Lower leg skin (tissue), 4 donors: ENCODE measurements at regions not wholly inside any gene's neighbourhood (a gene's known extent, or its start where the extent isn't known, plus 50 kb on each side); places are given as distances from the start of the nearest gene placed in this dataset.
"Not testable (repeated sequence)": the region's sequence is repeated elsewhere in the genome, so short reads cannot be mapped to it uniquely, and the experiment has no call there.

Experiments used
- DNase-seq, 2 donors: peaks; one replicate each; pipeline ENCODE4 v3.0.0-alpha.2; 2019; ENCODE audit warnings: low spot score in 2 of 2
- H3K4me3 ChIP-seq: fragments of 200-600 bp; sonication (generic); 2 replicates; pipeline ENCODE4 v1.5.1; 2017; ENCODE audit warnings: mild to moderate bottlenecking, low read depth; ENCODE audit not compliant: poor library complexity, severe bottlenecking
- POLR2A ChIP-seq, 2 donors: fragments of 450-650 bp; IDR thresholded peaks; one replicate each; pipeline ENCODE4 v1.6.1; 2016 to 2017; ENCODE audit warnings: antibody characterized with exemption in 2 of 2, mild to moderate bottlenecking in 1 of 2, moderate library complexity in 1 of 2
- WGBS, 2 donors: methylation state at CpG; one replicate each; pipeline ENCODE4 v1.1.5; 2018; 5-methylcytosine and 5-hydroxymethylcytosine counted together
- intact Hi-C: fragments of 100-400 bp; cut with DNase I; formaldehyde crosslinking; loops from one replicate; pipeline ENCODE4 v1.15.0; 2023; ENCODE audit warnings: low total_unique reads
- TF ChIP-seq, protein P1 (sequence below), 3 donors: fragments of 450-650 bp; IDR thresholded peaks; one replicate each; pipeline ENCODE4 v1.5.1; 2016; ENCODE audit warnings: antibody characterized with exemption in 3 of 3, mild to moderate bottlenecking in 3 of 3, moderate library complexity in 2 of 3

- H3K4me3 ChIP-seq = no peak overlapping the region
- TF ChIP-seq, protein P1, sequence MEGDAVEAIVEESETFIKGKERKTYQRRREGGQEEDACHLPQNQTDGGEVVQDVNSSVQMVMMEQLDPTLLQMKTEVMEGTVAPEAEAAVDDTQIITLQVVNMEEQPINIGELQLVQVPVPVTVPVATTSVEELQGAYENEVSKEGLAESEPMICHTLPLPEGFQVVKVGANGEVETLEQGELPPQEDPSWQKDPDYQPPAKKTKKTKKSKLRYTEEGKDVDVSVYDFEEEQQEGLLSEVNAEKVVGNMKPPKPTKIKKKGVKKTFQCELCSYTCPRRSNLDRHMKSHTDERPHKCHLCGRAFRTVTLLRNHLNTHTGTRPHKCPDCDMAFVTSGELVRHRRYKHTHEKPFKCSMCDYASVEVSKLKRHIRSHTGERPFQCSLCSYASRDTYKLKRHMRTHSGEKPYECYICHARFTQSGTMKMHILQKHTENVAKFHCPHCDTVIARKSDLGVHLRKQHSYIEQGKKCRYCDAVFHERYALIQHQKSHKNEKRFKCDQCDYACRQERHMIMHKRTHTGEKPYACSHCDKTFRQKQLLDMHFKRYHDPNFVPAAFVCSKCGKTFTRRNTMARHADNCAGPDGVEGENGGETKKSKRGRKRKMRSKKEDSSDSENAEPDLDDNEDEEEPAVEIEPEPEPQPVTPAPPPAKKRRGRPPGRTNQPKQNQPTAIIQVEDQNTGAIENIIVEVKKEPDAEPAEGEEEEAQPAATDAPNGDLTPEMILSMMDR (IDR thresholded peaks at IDR 0.05) = no peak
- TF ChIP-seq POLR2A (IDR thresholded peaks at IDR 0.05) = no peak
- 35 to 50% methylated on average over 1 of the region's 1 CpG for WGBS, 2 donors
- no peak for DNase-seq
- intact Hi-C loops = no loop called here
These were observed 170.6 kb upstream of the CCDC196 start for GRCh38 chr14:66315548-66315947.

DNA sequence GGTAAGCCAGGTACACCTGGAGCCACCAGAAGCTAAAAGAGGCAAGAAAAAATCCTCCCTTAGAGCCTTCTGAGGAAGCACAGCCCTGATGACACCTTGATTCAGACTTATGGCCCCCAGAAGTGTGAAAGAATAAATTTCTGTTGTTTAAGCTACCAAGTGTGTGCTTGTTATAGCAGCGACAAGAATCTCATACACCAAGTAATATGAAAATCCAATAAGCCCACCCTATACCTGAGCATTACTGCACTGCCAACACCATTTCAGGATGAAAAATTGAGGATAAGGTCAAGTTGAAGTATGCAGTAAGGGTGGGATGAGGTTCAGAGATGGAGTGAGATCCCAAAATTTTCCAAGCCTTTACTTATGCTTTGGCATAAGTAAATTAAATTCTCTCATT, 163.6 kb upstream of the CCDC196 start:
- H3K4me3 ChIP-seq = no peak overlapping the region
- intact Hi-C loops = no loop called here
- no peak for TF ChIP-seq POLR2A (IDR thresholded peaks at IDR 0.05)
- TF ChIP-seq, protein P1 (IDR thresholded peaks at IDR 0.05) = no peak
- WGBS, 2 donors = 88 to 94% methylated on average over 1 of the region's 1 CpG
- no peak for DNase-seq

- DNase-seq = no peak
- WGBS, 2 donors = 80 to 83% methylated on average over 4 of the region's 4 CpGs
- no peak overlapping the region for H3K4me3 ChIP-seq
- intact Hi-C loops = no loop called here
- TF ChIP-seq POLR2A (IDR thresholded peaks at IDR 0.05) = no peak
- TF ChIP-seq, protein P1 (IDR thresholded peaks at IDR 0.05) = no peak
These were observed 155.9 kb upstream of the CCDC196 start for GRCh38 chr14:66330228-66330627.

GRCh38 chr14:66330916-66331315, 155.3 kb upstream of the CCDC196 start:
- no peak overlapping the region for H3K4me3 ChIP-seq
- intact Hi-C loops = no loop called here
- TF ChIP-seq, protein P1 (IDR thresholded peaks at IDR 0.05) = no peak
- TF ChIP-seq POLR2A (IDR thresholded peaks at IDR 0.05) = no peak
- no peak for DNase-seq

DNA sequence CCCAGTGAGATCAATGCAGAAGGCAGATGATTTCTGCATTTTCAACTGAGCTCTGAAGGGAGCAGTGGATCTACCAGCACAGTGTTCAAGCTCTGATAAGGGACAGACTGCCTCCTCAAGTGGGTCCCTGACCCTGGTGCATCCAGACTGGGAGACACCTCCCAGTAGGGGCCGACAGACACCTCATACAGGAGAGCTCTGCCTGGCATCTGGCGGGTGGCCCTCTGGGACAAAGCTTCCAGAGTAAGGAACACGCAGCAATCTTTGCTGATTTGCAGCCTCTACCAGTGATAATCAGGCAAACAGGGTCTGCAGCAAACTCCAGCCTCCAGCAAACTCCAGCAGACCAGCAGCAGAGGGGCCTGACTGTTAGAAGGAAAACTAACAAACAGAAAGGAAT, 152.9 kb upstream of the CCDC196 start:
- H3K4me3 ChIP-seq, DNase-seq, intact Hi-C loops: not testable (repeated sequence)
- 87 to 93% methylated on average over 3 of the region's 3 CpGs for WGBS, 2 donors

DNA sequence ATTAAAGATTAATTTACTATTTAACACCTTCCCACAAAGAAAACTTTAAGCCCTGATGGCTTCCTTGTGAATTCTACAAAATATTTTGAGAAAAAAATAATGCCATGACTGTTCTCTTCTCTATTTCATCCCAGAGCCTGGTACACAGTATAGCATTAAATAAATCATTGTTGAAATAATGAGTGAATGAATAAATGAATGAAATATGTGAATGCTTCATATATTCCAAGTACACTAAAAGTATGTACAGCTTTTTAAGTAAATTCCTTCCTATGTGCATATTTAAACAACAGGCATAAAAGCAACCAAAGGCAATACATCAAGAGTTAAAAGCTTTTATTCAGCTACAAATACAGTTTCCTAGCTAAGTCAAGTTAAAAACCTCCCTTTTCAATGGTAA, 144.9 kb upstream of the CCDC196 start:
- intact Hi-C loops = no loop called here
- DNase-seq = no peak
- TF ChIP-seq, protein P1 (IDR thresholded peaks at IDR 0.05) = no peak
- TF ChIP-seq POLR2A (IDR thresholded peaks at IDR 0.05) = no peak

More for the DNA sequence above, 144.9 kb upstream of the CCDC196 start:
- no peak overlapping the region for H3K4me3 ChIP-seq
